ENCODE measurements at regions not wholly inside any gene's neighbourhood (a gene's known extent, or its start where the extent isn't known, plus 50 kb on each side); places are given as distances from the start of the nearest gene placed in this dataset.

GRCh38 chr4:181249031-181249430, 994.2 kb upstream of the TENM3 start:
- TF ChIP-seq, protein P1, sequence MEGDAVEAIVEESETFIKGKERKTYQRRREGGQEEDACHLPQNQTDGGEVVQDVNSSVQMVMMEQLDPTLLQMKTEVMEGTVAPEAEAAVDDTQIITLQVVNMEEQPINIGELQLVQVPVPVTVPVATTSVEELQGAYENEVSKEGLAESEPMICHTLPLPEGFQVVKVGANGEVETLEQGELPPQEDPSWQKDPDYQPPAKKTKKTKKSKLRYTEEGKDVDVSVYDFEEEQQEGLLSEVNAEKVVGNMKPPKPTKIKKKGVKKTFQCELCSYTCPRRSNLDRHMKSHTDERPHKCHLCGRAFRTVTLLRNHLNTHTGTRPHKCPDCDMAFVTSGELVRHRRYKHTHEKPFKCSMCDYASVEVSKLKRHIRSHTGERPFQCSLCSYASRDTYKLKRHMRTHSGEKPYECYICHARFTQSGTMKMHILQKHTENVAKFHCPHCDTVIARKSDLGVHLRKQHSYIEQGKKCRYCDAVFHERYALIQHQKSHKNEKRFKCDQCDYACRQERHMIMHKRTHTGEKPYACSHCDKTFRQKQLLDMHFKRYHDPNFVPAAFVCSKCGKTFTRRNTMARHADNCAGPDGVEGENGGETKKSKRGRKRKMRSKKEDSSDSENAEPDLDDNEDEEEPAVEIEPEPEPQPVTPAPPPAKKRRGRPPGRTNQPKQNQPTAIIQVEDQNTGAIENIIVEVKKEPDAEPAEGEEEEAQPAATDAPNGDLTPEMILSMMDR (IDR thresholded peaks at IDR 0.05), result no peak
- TF ChIP-seq POLR2A (IDR thresholded peaks at IDR 0.05), result no peak
